ENCODE measurements at regions not wholly inside any gene's neighbourhood (a gene's known extent, or its start where the extent isn't known, plus 50 kb on each side); places are given as distances from the start of the nearest gene placed in this dataset.

DNA sequence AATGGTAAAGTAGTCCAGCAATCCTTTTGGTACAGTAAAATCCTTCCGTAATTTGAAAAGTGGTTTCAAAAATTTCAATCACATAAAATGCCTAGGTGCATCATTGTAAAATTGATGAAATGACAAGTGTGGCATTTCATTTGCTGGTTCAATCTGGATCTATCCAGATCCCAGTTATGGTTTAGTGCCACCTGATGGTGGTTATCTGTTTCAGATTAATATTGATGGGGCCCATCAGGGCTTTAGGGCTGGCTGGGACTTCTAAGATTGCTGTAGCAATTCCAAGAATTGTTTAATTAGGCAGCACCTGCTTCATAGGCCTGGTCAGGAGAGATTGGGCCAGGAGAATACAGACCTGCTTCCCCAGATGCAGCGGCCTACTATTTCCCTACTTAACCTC is 55.5 kb upstream of the PIK3C3 start:
- H3K4me3 ChIP-seq (ENCODE audit: control insufficient read depth, low read depth, low read length), result no peak overlapping the region
- TF ChIP-seq, protein P1, sequence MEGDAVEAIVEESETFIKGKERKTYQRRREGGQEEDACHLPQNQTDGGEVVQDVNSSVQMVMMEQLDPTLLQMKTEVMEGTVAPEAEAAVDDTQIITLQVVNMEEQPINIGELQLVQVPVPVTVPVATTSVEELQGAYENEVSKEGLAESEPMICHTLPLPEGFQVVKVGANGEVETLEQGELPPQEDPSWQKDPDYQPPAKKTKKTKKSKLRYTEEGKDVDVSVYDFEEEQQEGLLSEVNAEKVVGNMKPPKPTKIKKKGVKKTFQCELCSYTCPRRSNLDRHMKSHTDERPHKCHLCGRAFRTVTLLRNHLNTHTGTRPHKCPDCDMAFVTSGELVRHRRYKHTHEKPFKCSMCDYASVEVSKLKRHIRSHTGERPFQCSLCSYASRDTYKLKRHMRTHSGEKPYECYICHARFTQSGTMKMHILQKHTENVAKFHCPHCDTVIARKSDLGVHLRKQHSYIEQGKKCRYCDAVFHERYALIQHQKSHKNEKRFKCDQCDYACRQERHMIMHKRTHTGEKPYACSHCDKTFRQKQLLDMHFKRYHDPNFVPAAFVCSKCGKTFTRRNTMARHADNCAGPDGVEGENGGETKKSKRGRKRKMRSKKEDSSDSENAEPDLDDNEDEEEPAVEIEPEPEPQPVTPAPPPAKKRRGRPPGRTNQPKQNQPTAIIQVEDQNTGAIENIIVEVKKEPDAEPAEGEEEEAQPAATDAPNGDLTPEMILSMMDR (conservative IDR thresholded peaks at IDR 0.05; ENCODE audit: control insufficient read depth, insufficient read depth, low read depth, low read length), result peak; percentile 13
- peak; percentile 4 for DNase-seq (ENCODE audit: low read depth)

DNA sequence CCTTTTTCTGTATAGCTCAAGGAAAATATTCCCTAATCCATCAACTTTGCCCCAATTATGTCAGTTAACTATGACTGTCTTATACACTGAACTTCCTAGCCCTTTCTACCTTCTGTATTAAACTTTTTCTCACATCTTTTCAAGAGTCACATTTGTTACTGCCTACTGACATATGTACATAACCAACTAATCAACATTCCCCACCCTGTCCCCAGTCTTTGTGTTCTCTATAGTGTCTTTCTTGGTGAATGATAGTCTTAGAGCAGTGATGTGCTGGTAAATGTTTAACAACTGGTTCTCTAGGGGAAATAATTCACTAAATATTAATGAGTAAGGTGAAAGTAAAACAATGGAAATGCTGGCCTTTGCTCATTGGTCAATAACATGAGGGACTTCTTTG is 61.6 kb upstream of the PIK3C3 start:
- TF ChIP-seq, protein P1 (conservative IDR thresholded peaks at IDR 0.05; ENCODE audit: control insufficient read depth, insufficient read depth, low read depth, low read length), result no peak
- no peak overlapping the region for H3K4me3 ChIP-seq (ENCODE audit: control insufficient read depth, low read depth, low read length)
- no peak for DNase-seq (ENCODE audit: low read depth)

DNA sequence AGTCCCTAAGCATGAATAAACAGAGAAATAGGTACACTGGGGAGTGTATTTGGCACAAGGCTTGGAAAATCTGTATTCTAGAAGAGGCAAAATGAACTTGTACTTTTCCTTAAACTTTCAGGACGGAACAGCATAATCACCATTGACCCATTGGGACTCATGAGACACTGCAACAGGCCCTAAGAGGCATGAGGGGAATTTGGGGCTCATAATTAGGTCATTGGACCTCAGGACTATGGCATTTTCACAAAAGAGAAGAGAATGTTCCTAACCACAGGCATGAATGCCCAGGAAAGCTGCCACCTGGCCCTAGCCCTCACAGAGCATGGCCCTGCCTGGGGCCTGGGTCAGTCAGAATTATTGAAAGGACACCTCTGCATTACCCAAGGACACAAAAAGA is 67.9 kb upstream of the PIK3C3 start:
- no peak overlapping the region for H3K4me3 ChIP-seq (ENCODE audit: control insufficient read depth, low read depth, low read length)
- TF ChIP-seq, protein P1 (conservative IDR thresholded peaks at IDR 0.05; ENCODE audit: control insufficient read depth, insufficient read depth, low read depth, low read length), result no peak
- no peak for DNase-seq (ENCODE audit: low read depth)

DNA sequence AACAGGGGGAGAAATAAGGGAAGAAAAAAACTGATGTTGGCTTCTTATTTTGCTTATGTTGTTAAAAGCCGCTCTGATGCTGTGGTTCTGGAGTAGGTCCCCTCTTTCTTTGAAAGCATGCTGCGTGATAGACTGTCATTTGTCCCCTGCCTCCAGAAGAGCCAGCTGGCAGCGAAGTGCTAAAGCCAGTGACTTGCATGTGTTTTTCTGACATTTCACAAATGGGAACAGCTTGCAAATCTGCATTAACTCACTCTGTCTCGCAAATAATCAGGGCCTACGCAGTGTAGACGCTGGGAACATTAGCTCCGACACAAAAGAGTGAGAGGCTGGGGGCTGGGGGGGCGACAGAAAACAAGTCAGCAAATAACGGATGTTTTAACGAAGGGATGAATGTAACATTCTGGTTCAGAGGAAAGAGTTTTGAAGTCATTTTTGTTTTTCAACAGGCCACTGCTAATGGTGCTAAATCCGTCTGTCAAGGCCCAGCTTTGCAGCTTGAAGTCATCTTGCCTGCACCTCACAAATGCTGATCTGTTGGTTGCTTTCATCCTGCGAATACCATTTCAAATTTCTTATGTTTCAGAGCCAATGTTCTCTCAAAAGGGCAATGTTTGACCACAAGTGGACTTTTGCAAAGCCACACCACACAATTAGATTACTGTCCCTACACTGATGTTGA is 68.8 kb upstream of the PIK3C3 start:
- no peak overlapping the region for H3K4me3 ChIP-seq (ENCODE audit: control insufficient read depth, low read depth, low read length)
- DNase-seq (ENCODE audit: low read depth), result no peak
- TF ChIP-seq, protein P1 (conservative IDR thresholded peaks at IDR 0.05; ENCODE audit: control insufficient read depth, insufficient read depth, low read depth, low read length), result no peak

DNA sequence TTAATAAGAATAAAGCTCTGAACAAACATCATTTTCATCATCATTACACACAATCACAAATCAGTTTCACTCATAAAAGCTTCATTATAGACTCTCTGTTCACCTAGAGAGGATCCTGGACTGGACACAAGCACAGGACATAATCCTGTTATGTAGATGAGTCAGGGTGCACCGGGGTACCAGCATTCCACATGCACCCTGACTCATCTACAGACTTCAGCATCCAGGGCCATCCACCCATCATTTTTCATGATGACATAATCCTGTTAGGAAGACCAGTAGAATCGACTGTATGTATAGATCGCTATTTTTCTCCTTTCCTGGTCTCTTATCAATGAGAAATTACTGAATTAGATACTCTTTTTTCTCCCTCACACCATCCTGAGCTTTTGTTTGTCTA is 73.7 kb upstream of the PIK3C3 start:
- no peak overlapping the region for H3K4me3 ChIP-seq (ENCODE audit: control insufficient read depth, low read depth, low read length)
- DNase-seq (ENCODE audit: low read depth), result peak; percentile 75
- TF ChIP-seq, protein P1 (conservative IDR thresholded peaks at IDR 0.05; ENCODE audit: control insufficient read depth, insufficient read depth, low read depth, low read length), result no peak

DNA sequence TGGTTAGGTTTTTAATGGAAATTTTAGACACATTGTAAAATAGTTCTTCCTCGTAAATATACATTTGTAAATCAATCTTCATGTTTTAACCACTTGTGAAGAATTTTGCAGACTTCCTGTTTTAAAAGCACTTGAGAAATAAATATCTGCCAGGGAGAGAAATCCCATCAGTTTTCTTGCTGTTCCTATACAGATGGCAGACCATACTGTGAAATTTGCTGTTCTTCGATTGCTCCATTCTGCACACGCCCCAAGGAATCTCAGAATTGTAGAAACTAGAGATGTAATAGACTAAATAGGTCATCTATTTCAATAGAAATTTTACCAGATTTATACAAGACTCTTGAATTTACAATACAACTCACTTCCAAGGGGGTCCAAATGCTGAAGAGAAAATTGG is 75.8 kb upstream of the PIK3C3 start:
- no peak for DNase-seq (ENCODE audit: low read depth)
- TF ChIP-seq, protein P1 (conservative IDR thresholded peaks at IDR 0.05; ENCODE audit: control insufficient read depth, insufficient read depth, low read depth, low read length), result no peak
- H3K4me3 ChIP-seq (ENCODE audit: control insufficient read depth, low read depth, low read length), result no peak overlapping the region

Data from fibroblast of mammary gland (primary cell).